T-helper 2 cell (primary cell): ENCODE measurements at regions not wholly inside any gene's neighbourhood (a gene's known extent, or its start where the extent isn't known, plus 50 kb on each side); places are given as distances from the start of the nearest gene placed in this dataset.
A peak's percentile ranks its signal among the peaks of the same experiment; 100 is the strongest.

ENCODE experiments used
- DNase-seq, 5 experiments: peaks; one replicate each; pipeline versions ENCODE4 v3.0.0 to v3.0.0-alpha.2; 2012 to 2022

- no peak for DNase-seq
These were observed 109.3 kb upstream of the HAND1 start for GRCh38 chr5:154587123-154588026.

- no peak for DNase-seq
These were observed 105.7 kb upstream of the HAND1 start for GRCh38 chr5:154583671-154584177.

- DNase-seq: no peak
These were observed 102.4 kb upstream of the HAND1 start for GRCh38 chr5:154580422-154580821.

- DNase-seq: no peak
These were observed 99.4 kb upstream of the HAND1 start for GRCh38 chr5:154577416-154577815.

GRCh38 chr5:154576429-154576806 lies 98.4 kb upstream of the HAND1 start:
- DNase-seq: no peak

- DNase-seq: peak in 1 of 5 experiments; percentile 11
These were observed 97.8 kb upstream of the HAND1 start for GRCh38 chr5:154575546-154576428.

- no peak for DNase-seq
These were observed 95.0 kb upstream of the HAND1 start for GRCh38 chr5:154573011-154573410.

- no peak for DNase-seq
These were observed 93.5 kb upstream of the HAND1 start for GRCh38 chr5:154571325-154572035.

GRCh38 chr5:154570572-154571324 lies 92.7 kb upstream of the HAND1 start:
- DNase-seq: no peak

- DNase-seq: no peak
These were observed 90.6 kb upstream of the HAND1 start for GRCh38 chr5:154568589-154568988.

- no peak for DNase-seq
These were observed 89.1 kb upstream of the HAND1 start for GRCh38 chr5:154567155-154567554.

GRCh38 chr5:154566146-154566680 lies 88.2 kb upstream of the HAND1 start:
- DNase-seq: no peak

- no peak for DNase-seq
These were observed 87.1 kb upstream of the HAND1 start for GRCh38 chr5:154565123-154565522.

GRCh38 chr5:154562244-154562880 lies 84.3 kb upstream of the HAND1 start:
- DNase-seq: no peak

GRCh38 chr5:154559398-154560276 lies 81.6 kb upstream of the HAND1 start:
- no peak for DNase-seq

- DNase-seq: no peak
These were observed 79.5 kb upstream of the HAND1 start for GRCh38 chr5:154557548-154557947.

GRCh38 chr5:154547551-154547950 lies 69.5 kb upstream of the HAND1 start:
- no peak for DNase-seq

- no peak for DNase-seq
These were observed 68.7 kb upstream of the HAND1 start for GRCh38 chr5:154546719-154547118.

GRCh38 chr5:154544646-154545045 lies 66.6 kb upstream of the HAND1 start:
- no peak for DNase-seq

GRCh38 chr5:154543380-154543779 lies 65.4 kb upstream of the HAND1 start:
- no peak for DNase-seq
